ENCODE measurements at regions not wholly inside any gene's neighbourhood (a gene's known extent, or its start where the extent isn't known, plus 50 kb on each side); places are given as distances from the start of the nearest gene placed in this dataset.

GRCh38 chr22:27063841-27064240, 406.5 kb downstream of the MIAT start:
- Histone ChIP-seq H3K4ac (ENCODE audit: low read depth, low read length) (no peak overlapping the region), H2AK5ac (ENCODE audit: low read length) (no peak overlapping the region), H3K79me2 (ENCODE audit: control insufficient read depth, insufficient read depth, low read length) (no peaks in the 10 kb centered on the region), H2BK15ac (replicated peaks; ENCODE audit: low read depth) (no peak overlapping the region), H4K5ac (ENCODE audit: low read length) (no peak overlapping the region), H3K18ac (ENCODE audit: low read length) (no peak overlapping the region), H2BK5ac (ENCODE audit: low read length) (no peak overlapping the region), H3K23ac (ENCODE audit: low read length) (no peak overlapping the region), H3K27ac (ENCODE audit: low read depth, low read length) (no peak overlapping the region), H3K79me1 (ENCODE audit: low read length) (no peaks in the 10 kb centered on the region), H3K4me1 (ENCODE audit: control insufficient read depth, low read depth, low read length) (peaks cover 5% of the 10 kb centered on the region), H3K36me3 (ENCODE audit: control insufficient read depth, insufficient read depth, low read length) (no peaks in the 10 kb centered on the region), H3K9ac (ENCODE audit: low read length) (no peak overlapping the region), H3K4me2 (ENCODE audit: low read length) (no peak overlapping the region), H3K27me3 (ENCODE audit: insufficient read depth, low read length, poor library complexity) (no peaks in the 10 kb centered on the region), H2BK120ac (ENCODE audit: low read depth, low read length) (no peak overlapping the region), H3K56ac (ENCODE audit: low read length) (no peak overlapping the region), H4K8ac (ENCODE audit: low read depth, low read length) (no peak overlapping the region), H3K4me3 (ENCODE audit: low read length) (no peak overlapping the region)
- no CpG with 5 or more reads among the region's 2 CpGs for WGBS (ENCODE audit: extremely low coverage, insufficient coverage, low lambda C conversion rate)
- no peak for DNase-seq

GRCh38 chr22:27064386-27064785, 407.0 kb downstream of the MIAT start:
- H2BK120ac ChIP-seq (ENCODE audit: low read depth, low read length), result no peak overlapping the region
- H3K36me3 ChIP-seq (ENCODE audit: control insufficient read depth, insufficient read depth, low read length), result no peaks in the 10 kb centered on the region
- no peak overlapping the region for H3K4ac ChIP-seq (ENCODE audit: low read depth, low read length)
- DNase-seq, result no peak
- H2AK5ac ChIP-seq (ENCODE audit: low read length), result no peak overlapping the region
- no peak overlapping the region for H3K4me2 ChIP-seq (ENCODE audit: low read length)
- H3K27me3 ChIP-seq (ENCODE audit: insufficient read depth, low read length, poor library complexity), result no peaks in the 10 kb centered on the region
- WGBS (ENCODE audit: extremely low coverage, insufficient coverage, low lambda C conversion rate), result no CpG with 5 or more reads among the region's 1 CpG
- H2BK5ac ChIP-seq (ENCODE audit: low read length), result no peak overlapping the region
- H3K79me1 ChIP-seq (ENCODE audit: low read length), result no peaks in the 10 kb centered on the region
- H3K23ac ChIP-seq (ENCODE audit: low read length), result no peak overlapping the region
- peaks cover 5% of the 10 kb centered on the region for H3K4me1 ChIP-seq (ENCODE audit: control insufficient read depth, low read depth, low read length)
- H3K9ac ChIP-seq (ENCODE audit: low read length), result no peak overlapping the region
- H3K27ac ChIP-seq (ENCODE audit: low read depth, low read length), result no peak overlapping the region
- no peak overlapping the region for H2BK15ac ChIP-seq (replicated peaks; ENCODE audit: low read depth)
- no peak overlapping the region for H3K18ac ChIP-seq (ENCODE audit: low read length)
- no peak overlapping the region for H4K8ac ChIP-seq (ENCODE audit: low read depth, low read length)
- no peak overlapping the region for H3K56ac ChIP-seq (ENCODE audit: low read length)
- no peaks in the 10 kb centered on the region for H3K79me2 ChIP-seq (ENCODE audit: control insufficient read depth, insufficient read depth, low read length)
- no peak overlapping the region for H4K5ac ChIP-seq (ENCODE audit: low read length)
- H3K4me3 ChIP-seq (ENCODE audit: low read length), result no peak overlapping the region

GRCh38 chr22:27065279-27065678, 407.9 kb downstream of the MIAT start:
- Histone ChIP-seq H3K18ac (ENCODE audit: low read length) (no peak overlapping the region), H3K4ac (ENCODE audit: low read depth, low read length) (no peak overlapping the region), H4K5ac (ENCODE audit: low read length) (no peak overlapping the region), H3K4me3 (ENCODE audit: low read length) (no peak overlapping the region), H3K4me2 (ENCODE audit: low read length) (no peak overlapping the region), H3K23ac (ENCODE audit: low read length) (no peak overlapping the region), H3K79me2 (ENCODE audit: control insufficient read depth, insufficient read depth, low read length) (no peaks in the 10 kb centered on the region), H3K79me1 (ENCODE audit: low read length) (no peaks in the 10 kb centered on the region), H4K8ac (ENCODE audit: low read depth, low read length) (no peak overlapping the region), H2BK120ac (ENCODE audit: low read depth, low read length) (no peak overlapping the region), H2AK5ac (ENCODE audit: low read length) (no peak overlapping the region), H3K27me3 (ENCODE audit: insufficient read depth, low read length, poor library complexity) (no peaks in the 10 kb centered on the region), H2BK5ac (ENCODE audit: low read length) (no peak overlapping the region), H3K56ac (ENCODE audit: low read length) (no peak overlapping the region), H2BK15ac (replicated peaks; ENCODE audit: low read depth) (no peak overlapping the region), H3K9ac (ENCODE audit: low read length) (no peak overlapping the region), H3K27ac (ENCODE audit: low read depth, low read length) (no peak overlapping the region), H3K4me1 (ENCODE audit: control insufficient read depth, low read depth, low read length) (peaks cover 5% of the 10 kb centered on the region), H3K36me3 (ENCODE audit: control insufficient read depth, insufficient read depth, low read length) (no peaks in the 10 kb centered on the region)
- WGBS (ENCODE audit: extremely low coverage, insufficient coverage, low lambda C conversion rate), result no CpG with 5 or more reads among the region's 9 CpGs
- DNase-seq, result peak; percentile 59

GRCh38 chr22:27066856-27067255, 409.5 kb downstream of the MIAT start:
- H2BK15ac ChIP-seq (replicated peaks; ENCODE audit: low read depth), result no peak overlapping the region
- no peaks in the 10 kb centered on the region for H3K79me2 ChIP-seq (ENCODE audit: control insufficient read depth, insufficient read depth, low read length)
- no peak overlapping the region for H4K5ac ChIP-seq (ENCODE audit: low read length)
- H3K36me3 ChIP-seq (ENCODE audit: control insufficient read depth, insufficient read depth, low read length), result no peaks in the 10 kb centered on the region
- no peak overlapping the region for H3K18ac ChIP-seq (ENCODE audit: low read length)
- no CpG with 5 or more reads among the region's 12 CpGs for WGBS (ENCODE audit: extremely low coverage, insufficient coverage, low lambda C conversion rate)
- H3K56ac ChIP-seq (ENCODE audit: low read length), result no peak overlapping the region
- H3K27ac ChIP-seq (ENCODE audit: low read depth, low read length), result no peak overlapping the region
- no peak overlapping the region for H3K4me3 ChIP-seq (ENCODE audit: low read length)
- H2AK5ac ChIP-seq (ENCODE audit: low read length), result no peak overlapping the region
- no peak for DNase-seq
- no peak overlapping the region for H4K8ac ChIP-seq (ENCODE audit: low read depth, low read length)
- H3K4me2 ChIP-seq (ENCODE audit: low read length), result no peak overlapping the region
- H3K4ac ChIP-seq (ENCODE audit: low read depth, low read length), result no peak overlapping the region
- H3K27me3 ChIP-seq (ENCODE audit: insufficient read depth, low read length, poor library complexity), result no peaks in the 10 kb centered on the region
- H3K9ac ChIP-seq (ENCODE audit: low read length), result no peak overlapping the region
- H2BK120ac ChIP-seq (ENCODE audit: low read depth, low read length), result no peak overlapping the region
- H2BK5ac ChIP-seq (ENCODE audit: low read length), result no peak overlapping the region
- H3K79me1 ChIP-seq (ENCODE audit: low read length), result no peaks in the 10 kb centered on the region
- peaks cover 5% of the 10 kb centered on the region for H3K4me1 ChIP-seq (ENCODE audit: control insufficient read depth, low read depth, low read length)
- H3K23ac ChIP-seq (ENCODE audit: low read length), result no peak overlapping the region

- Histone ChIP-seq H3K27ac (ENCODE audit: low read depth, low read length) (no peak overlapping the region), H4K8ac (ENCODE audit: low read depth, low read length) (no peak overlapping the region), H3K79me1 (ENCODE audit: low read length) (no peaks in the 10 kb centered on the region), H2AK5ac (ENCODE audit: low read length) (no peak overlapping the region), H3K79me2 (ENCODE audit: control insufficient read depth, insufficient read depth, low read length) (no peaks in the 10 kb centered on the region), H3K18ac (ENCODE audit: low read length) (no peak overlapping the region), H3K4me2 (ENCODE audit: low read length) (no peak overlapping the region), H3K9ac (ENCODE audit: low read length) (no peak overlapping the region), H4K5ac (ENCODE audit: low read length) (no peak overlapping the region), H3K4ac (ENCODE audit: low read depth, low read length) (no peak overlapping the region), H3K36me3 (ENCODE audit: control insufficient read depth, insufficient read depth, low read length) (no peaks in the 10 kb centered on the region), H3K56ac (ENCODE audit: low read length) (no peak overlapping the region), H3K4me3 (ENCODE audit: low read length) (no peak overlapping the region), H3K4me1 (ENCODE audit: control insufficient read depth, low read depth, low read length) (peaks cover 5% of the 10 kb centered on the region), H3K23ac (ENCODE audit: low read length) (no peak overlapping the region), H2BK120ac (ENCODE audit: low read depth, low read length) (no peak overlapping the region), H2BK15ac (replicated peaks; ENCODE audit: low read depth) (no peak overlapping the region), H3K27me3 (ENCODE audit: insufficient read depth, low read length, poor library complexity) (no peaks in the 10 kb centered on the region), H2BK5ac (ENCODE audit: low read length) (no peak overlapping the region)
- no peak for DNase-seq
Measured at GRCh38 chr22:27068121-27068520, 410.7 kb downstream of the MIAT start.

GRCh38 chr22:27070594-27070993, 413.2 kb downstream of the MIAT start:
- H3K27me3 ChIP-seq (ENCODE audit: insufficient read depth, low read length, poor library complexity), result no peaks in the 10 kb centered on the region
- no peak overlapping the region for H3K4ac ChIP-seq (ENCODE audit: low read depth, low read length)
- no peak overlapping the region for H4K5ac ChIP-seq (ENCODE audit: low read length)
- no peak overlapping the region for H2BK120ac ChIP-seq (ENCODE audit: low read depth, low read length)
- no peak overlapping the region for H2BK5ac ChIP-seq (ENCODE audit: low read length)
- H3K36me3 ChIP-seq (ENCODE audit: control insufficient read depth, insufficient read depth, low read length), result no peaks in the 10 kb centered on the region
- H3K9ac ChIP-seq (ENCODE audit: low read length), result no peak overlapping the region
- no peaks in the 10 kb centered on the region for H3K4me1 ChIP-seq (ENCODE audit: control insufficient read depth, low read depth, low read length)
- no CpG with 5 or more reads among the region's 8 CpGs for WGBS (ENCODE audit: extremely low coverage, insufficient coverage, low lambda C conversion rate)
- H3K4me2 ChIP-seq (ENCODE audit: low read length), result no peak overlapping the region
- no peak overlapping the region for H3K27ac ChIP-seq (ENCODE audit: low read depth, low read length)
- H3K79me1 ChIP-seq (ENCODE audit: low read length), result no peaks in the 10 kb centered on the region
- H3K79me2 ChIP-seq (ENCODE audit: control insufficient read depth, insufficient read depth, low read length), result no peaks in the 10 kb centered on the region
- no peak overlapping the region for H3K4me3 ChIP-seq (ENCODE audit: low read length)
- H3K18ac ChIP-seq (ENCODE audit: low read length), result no peak overlapping the region
- no peak overlapping the region for H3K56ac ChIP-seq (ENCODE audit: low read length)
- no peak overlapping the region for H3K23ac ChIP-seq (ENCODE audit: low read length)
- H2BK15ac ChIP-seq (replicated peaks; ENCODE audit: low read depth), result no peak overlapping the region
- H4K8ac ChIP-seq (ENCODE audit: low read depth, low read length), result no peak overlapping the region
- DNase-seq, result no peak
- H2AK5ac ChIP-seq (ENCODE audit: low read length), result no peak overlapping the region

All from mesendoderm (in vitro differentiated cells).